ENCODE measurements at regions not wholly inside any gene's neighbourhood (a gene's known extent, or its start where the extent isn't known, plus 50 kb on each side); places are given as distances from the start of the nearest gene placed in this dataset.

DNA sequence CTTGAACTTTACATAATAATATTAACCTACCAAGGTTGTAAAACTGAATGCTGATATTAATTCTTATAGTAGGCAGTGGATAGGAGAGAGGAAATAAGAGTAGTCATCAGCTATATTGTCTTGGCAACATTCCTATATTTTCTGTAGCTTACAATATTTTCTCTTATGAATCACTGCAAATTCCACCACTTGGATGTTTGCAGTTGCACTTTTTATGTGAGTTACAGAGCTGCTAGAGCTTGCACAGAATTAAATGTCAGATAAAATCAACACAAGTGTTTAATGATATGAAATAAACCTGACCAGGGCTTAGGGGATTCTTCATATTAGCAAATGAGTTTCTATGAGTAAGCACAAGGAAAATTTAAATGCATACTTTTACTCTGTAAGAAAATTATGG, 1710.1 kb downstream of the SI start:
- TF ChIP-seq, protein P1, sequence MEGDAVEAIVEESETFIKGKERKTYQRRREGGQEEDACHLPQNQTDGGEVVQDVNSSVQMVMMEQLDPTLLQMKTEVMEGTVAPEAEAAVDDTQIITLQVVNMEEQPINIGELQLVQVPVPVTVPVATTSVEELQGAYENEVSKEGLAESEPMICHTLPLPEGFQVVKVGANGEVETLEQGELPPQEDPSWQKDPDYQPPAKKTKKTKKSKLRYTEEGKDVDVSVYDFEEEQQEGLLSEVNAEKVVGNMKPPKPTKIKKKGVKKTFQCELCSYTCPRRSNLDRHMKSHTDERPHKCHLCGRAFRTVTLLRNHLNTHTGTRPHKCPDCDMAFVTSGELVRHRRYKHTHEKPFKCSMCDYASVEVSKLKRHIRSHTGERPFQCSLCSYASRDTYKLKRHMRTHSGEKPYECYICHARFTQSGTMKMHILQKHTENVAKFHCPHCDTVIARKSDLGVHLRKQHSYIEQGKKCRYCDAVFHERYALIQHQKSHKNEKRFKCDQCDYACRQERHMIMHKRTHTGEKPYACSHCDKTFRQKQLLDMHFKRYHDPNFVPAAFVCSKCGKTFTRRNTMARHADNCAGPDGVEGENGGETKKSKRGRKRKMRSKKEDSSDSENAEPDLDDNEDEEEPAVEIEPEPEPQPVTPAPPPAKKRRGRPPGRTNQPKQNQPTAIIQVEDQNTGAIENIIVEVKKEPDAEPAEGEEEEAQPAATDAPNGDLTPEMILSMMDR (IDR thresholded peaks at IDR 0.05 in 4 of 5, conservative IDR thresholded peaks at IDR 0.05 in 1 of 5) = no peak
- no peak for TF ChIP-seq POLR2A (IDR thresholded peaks at IDR 0.05)

Data from gastrocnemius medialis (tissue), 4 donors.